ENCODE measurements at regions not wholly inside any gene's neighbourhood (a gene's known extent, or its start where the extent isn't known, plus 50 kb on each side); places are given as distances from the start of the nearest gene placed in this dataset.

DNA sequence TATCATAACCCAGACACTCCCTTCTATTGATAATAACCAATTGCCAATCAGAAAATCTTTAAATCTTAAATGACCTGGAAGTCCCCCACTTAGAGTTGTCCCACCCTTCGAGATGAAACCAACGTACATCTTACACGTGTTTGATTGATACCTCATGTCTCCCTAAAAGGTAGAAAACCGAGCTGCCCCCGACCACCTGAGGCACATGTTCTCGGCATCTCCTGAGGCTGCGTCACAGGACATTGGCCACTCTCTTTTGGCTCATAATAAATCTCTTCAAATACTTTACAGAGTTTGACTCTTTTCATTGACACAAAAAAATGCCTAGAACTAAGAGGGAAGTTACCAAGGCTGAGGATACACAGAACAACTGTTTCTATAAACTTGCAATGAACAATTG, 190.0 kb downstream of the RTP5 start:
- no peak overlapping the region for H2BK20ac ChIP-seq (ENCODE audit: low read length)
- H2BK120ac ChIP-seq (replicated peaks; ENCODE audit: low read depth, low read length), result no peak overlapping the region
- H3K9ac ChIP-seq (replicated peaks in 1 of 4; ENCODE audit: extremely low read depth in 1 of 4, low read depth in 3 of 4, low read length in 3 of 4), result no peak overlapping the region
- H3K79me2 ChIP-seq (ENCODE audit: control insufficient read depth in 1 of 2, insufficient read depth in 2 of 2, low read length in 2 of 2), result no peaks in the 10 kb centered on the region
- H2BK12ac ChIP-seq (ENCODE audit: low read depth, low read length), result no peak overlapping the region
- no peak overlapping the region for H2AFZ ChIP-seq (ENCODE audit: low read length)
- no peak overlapping the region for H3K27ac ChIP-seq (ENCODE audit: low read depth, low read length)
- no peak overlapping the region for H4K8ac ChIP-seq (ENCODE audit: extremely low read depth, insufficient read depth, low read length)
- H3K23me2 ChIP-seq (ENCODE audit: low read depth, low read length), result peaks cover 3% of the 10 kb centered on the region
- H3K56ac ChIP-seq (replicated peaks; ENCODE audit: insufficient read length, low read depth, low read length), result no peak overlapping the region
- H3K18ac ChIP-seq (ENCODE audit: extremely low read depth, low read length), result no peak overlapping the region
- H3K27me3 ChIP-seq (replicated peaks in 1 of 4; ENCODE audit: control insufficient read depth in 3 of 4, extremely low read depth in 1 of 4, insufficient read depth in 3 of 4, low read length in 3 of 4), result peaks cover 0 to 35% (median 18%) of the 10 kb centered on the region in 4 experiments; a peak in 6 of 7 replicates
- H2BK5ac ChIP-seq (ENCODE audit: low read depth, low read length), result no peak overlapping the region
- TF ChIP-seq CBX5 (IDR thresholded peaks at IDR 0.05; ENCODE audit: low read depth, low read length) (no peak), RXRA (IDR thresholded peaks at IDR 0.05; ENCODE audit: insufficient read depth, low read depth, low read length) (no peak), GTF2F1 (IDR thresholded peaks at IDR 0.05; ENCODE audit: borderline replicate concordance, low read depth, low read length) (no peak), EGR1 (IDR thresholded peaks at IDR 0.05; ENCODE audit: borderline replicate concordance, low read depth, low read length) (no peak), SUZ12 (IDR thresholded peaks at IDR 0.05; ENCODE audit: low read length) (no peak), POLR2AphosphoS5 (IDR thresholded peaks at IDR 0.05; ENCODE audit: low read depth, low read length) (no peak), YY1 (IDR thresholded peaks at IDR 0.05; ENCODE audit: low read depth, low read length) (no peak)
- POLR2A ChIA-PET (ENCODE audit: partially characterized antibody), result no interaction called here
- H3K4me2 ChIP-seq (ENCODE audit: insufficient read depth in 1 of 2, low read depth in 2 of 2, low read length in 2 of 2), result no peak overlapping the region
- H3K4ac ChIP-seq (replicated peaks; ENCODE audit: insufficient read length, low read depth, low read length), result no peak overlapping the region
- H3K4me3 ChIP-seq (ENCODE audit: extremely low read depth in 1 of 4, insufficient read depth in 2 of 4, low read depth in 3 of 4, low read length in 4 of 4), result no peak overlapping the region
- CTCF ChIA-PET (ENCODE audit: partially characterized antibody), result no interaction called here
- no peak for FAIRE-seq
- 88% methylated on average over 7 of the region's 7 CpGs; no CpG with 5 or more reads in 1 of the 2 experiments for WGBS, 2 experiments (ENCODE audit: extremely low coverage in 1 of 2, insufficient coverage in 1 of 2, insufficient read length in 1 of 2, insufficient replicate concordance in 2 of 2, low coverage in 1 of 2, low lambda C conversion rate in 2 of 2, missing lambda C conversion rate in 1 of 2)
- no peak overlapping the region for H4K5ac ChIP-seq (ENCODE audit: insufficient read length, low read depth, low read length)
- no peaks in the 10 kb centered on the region for H3K79me1 ChIP-seq (ENCODE audit: low read depth, low read length)
- H2AK5ac ChIP-seq (ENCODE audit: low read depth, low read length), result no peak overlapping the region
- H2BK15ac ChIP-seq (ENCODE audit: low read length), result no peak overlapping the region
- DNase-seq (ENCODE audit: low read depth in 1 of 2, low spot score in 2 of 2), result no peak
- H3K14ac ChIP-seq (ENCODE audit: insufficient read length), result no peak overlapping the region
- peaks cover 2 to 10% (median 6%) of the 10 kb centered on the region in 4 experiments for H3K4me1 ChIP-seq (replicated peaks in 1 of 4; ENCODE audit: control insufficient read depth in 3 of 4, insufficient read depth in 4 of 4, low read length in 3 of 4)
- no peaks in the 10 kb centered on the region for H3K36me3 ChIP-seq (ENCODE audit: control insufficient read depth in 2 of 4, insufficient read depth in 4 of 4, low read length in 3 of 4)
- H3K9me3 ChIP-seq (ENCODE audit: insufficient read depth in 2 of 2, low read depth in 1 of 2, low read length in 1 of 2), result peaks cover 16 to 18% of the 10 kb centered on the region in 2 experiments
- no peak overlapping the region for H3K23ac ChIP-seq (ENCODE audit: insufficient read length)
- peaks cover 0 to 4% of the 10 kb centered on the region in 2 experiments for H4K20me1 ChIP-seq (replicated peaks in 1 of 2; ENCODE audit: control insufficient read depth in 1 of 2, insufficient read depth in 2 of 2, low read length in 2 of 2)
- no peak overlapping the region for H4K91ac ChIP-seq (replicated peaks; ENCODE audit: insufficient read length, low read length)

Data from H1 (cell line).